DND-41 (cell line): ENCODE measurements at regions not wholly inside any gene's neighbourhood (a gene's known extent, or its start where the extent isn't known, plus 50 kb on each side); places are given as distances from the start of the nearest gene placed in this dataset.

ENCODE experiments used
- CTCF ChIP-seq: IDR thresholded peaks from 2 replicates; pipeline ENCODE4 v1.5.1; 2012; ENCODE audit warnings: borderline replicate concordance, low read length, moderate library complexity, mild to moderate bottlenecking; ENCODE audit not compliant: poor library complexity, severe bottlenecking; ENCODE audit errors: extremely low read depth
- EZH2 ChIP-seq: IDR thresholded peaks from 3 replicates; pipeline ENCODE4 v1.6.1; 2012; ENCODE audit warnings: borderline replicate concordance, low read depth, mild to moderate bottlenecking, moderate library complexity, low read length, inconsistent platforms; ENCODE audit not compliant: severe bottlenecking

- no peak for TF ChIP-seq CTCF
- no peak for TF ChIP-seq EZH2
These were observed 184.3 kb upstream of the TACR3 start for GRCh38 chr4:103904123-103904522.
